CD14-positive monocyte (primary cell): ENCODE measurements at regions not wholly inside any gene's neighbourhood (a gene's known extent, or its start where the extent isn't known, plus 50 kb on each side); places are given as distances from the start of the nearest gene placed in this dataset.

Experiments used
- DNase-seq, 3 donors: peaks; one replicate each; pipeline ENCODE4 v3.0.0-alpha.2; 2011 to 2022
- H2AFZ ChIP-seq: 2 replicates; pipeline ENCODE4 v1.6.0; 2012; ENCODE audit warnings: mild to moderate bottlenecking, low read depth, low read length, inconsistent platforms; ENCODE audit not compliant: insufficient read depth, poor library complexity, severe bottlenecking
- H3K27ac ChIP-seq, 2 donors: 1 replicate in 1 of 2; 2 replicates in 1 of 2; pipeline ENCODE4 v1.5.1; 2012 to 2013; ENCODE audit warnings: low read length in 2 of 2, control low read depth in 1 of 2, inconsistent platforms in 1 of 2, low read depth in 1 of 2, mild to moderate bottlenecking in 1 of 2
- H3K27me3 ChIP-seq, 2 donors: one replicate each; pipeline versions ENCODE4 v1.6.0 to v1.6.1; 2011 to 2013; ENCODE audit warnings: low read length in 2 of 2; ENCODE audit not compliant: control insufficient read depth in 2 of 2, insufficient read depth in 2 of 2
- H3K36me3 ChIP-seq, 2 donors: replicated peaks in 1 of 2; 1 replicate in 1 of 2; 2 replicates in 1 of 2; pipeline versions ENCODE4 v1.5.1 to v1.6.1; 2012 to 2013; ENCODE audit warnings: low read length in 2 of 2, control low read depth in 1 of 2, inconsistent platforms in 1 of 2, mild to moderate bottlenecking in 1 of 2; ENCODE audit not compliant: insufficient read depth in 2 of 2, control insufficient read depth in 1 of 2
- H3K4me1 ChIP-seq, 2 donors: 1 replicate in 1 of 2; 2 replicates in 1 of 2; pipeline versions ENCODE4 v1.5.1 to v1.6.1; 2012 to 2013; ENCODE audit warnings: low read length in 2 of 2, control low read depth in 1 of 2, inconsistent platforms in 1 of 2, mild to moderate bottlenecking in 1 of 2, moderate library complexity in 1 of 2; ENCODE audit not compliant: insufficient read depth in 2 of 2, control insufficient read depth in 1 of 2
- H3K4me2 ChIP-seq: replicated peaks from 2 replicates; pipeline ENCODE3; 2012; ENCODE audit warnings: low read length, moderate library complexity, mild to moderate bottlenecking; ENCODE audit not compliant: poor library complexity, severe bottlenecking; ENCODE audit errors: extremely low read depth
- H3K4me3 ChIP-seq, 3 experiments: fragments of 200-600 bp in 1 of 3; sonication (generic) in 1 of 3; replicated peaks in 1 of 3; 1 replicate in 2 of 3; 2 replicates in 1 of 3; pipeline ENCODE4 v1.5.1; 2011 to 2013; ENCODE audit warnings: low read length in 3 of 3, mild to moderate bottlenecking in 3 of 3, control low read depth in 2 of 3, low read depth in 2 of 3, inconsistent platforms in 1 of 3, moderate library complexity in 1 of 3
- H3K79me2 ChIP-seq: 2 replicates; pipeline ENCODE4 v1.6.0; 2012; ENCODE audit warnings: mild to moderate bottlenecking, control low read depth, inconsistent platforms, low read length, moderate library complexity; ENCODE audit not compliant: insufficient read depth
- H3K9ac ChIP-seq: 2 replicates; pipeline ENCODE4 v1.6.0; 2017; ENCODE audit warnings: low read length, mild to moderate bottlenecking; ENCODE audit not compliant: insufficient read depth, poor library complexity, severe bottlenecking
- H3K9me3 ChIP-seq, 2 donors: replicated peaks in 1 of 2; 1 replicate in 1 of 2; 2 replicates in 1 of 2; pipeline versions ENCODE4 v1.5.1 to v1.6.1; 2012 to 2013; ENCODE audit warnings: low read length in 2 of 2, control low read depth in 1 of 2; ENCODE audit not compliant: control insufficient read depth in 1 of 2, insufficient read depth in 1 of 2
- H4K20me1 ChIP-seq: 2 replicates; pipeline ENCODE4 v1.6.0; 2012; ENCODE audit warnings: mild to moderate bottlenecking, low read length, control low read depth, moderate library complexity; ENCODE audit not compliant: insufficient read depth
- H3K27ac Mint-ChIP-seq, 7 donors: one replicate each; pipeline ENCODE4 v1.8.0; 2020; ENCODE audit warnings: mild to moderate bottlenecking in 7 of 7, mixed read lengths in 7 of 7, moderate library complexity in 6 of 7, inconsistent platforms in 2 of 7
- H3K27me3 Mint-ChIP-seq, 3 donors: one replicate each; pipeline ENCODE4 v1.8.0; 2021 to 2022; ENCODE audit warnings: low read depth in 3 of 3, mild to moderate bottlenecking in 3 of 3, mixed read lengths in 3 of 3, moderate library complexity in 3 of 3, inconsistent platforms in 1 of 3
- H3K36me3 Mint-ChIP-seq, 2 donors: one replicate each; pipeline ENCODE4 v1.8.0; 2020; ENCODE audit warnings: mixed read lengths in 2 of 2, inconsistent platforms in 1 of 2, mild to moderate bottlenecking in 1 of 2
- H3K4me1 Mint-ChIP-seq: one replicate; pipeline ENCODE4 v1.8.0; 2020; ENCODE audit warnings: mild to moderate bottlenecking, mixed read lengths
- H3K4me3 Mint-ChIP-seq, 2 donors: one replicate each; pipeline ENCODE4 v1.8.0; 2020; ENCODE audit warnings: mild to moderate bottlenecking in 2 of 2, mixed read lengths in 2 of 2, moderate library complexity in 1 of 2
- H3K9me3 Mint-ChIP-seq, 7 donors: one replicate each; pipeline ENCODE4 v1.8.0; 2020 to 2022; ENCODE audit warnings: mixed read lengths in 7 of 7, mild to moderate bottlenecking in 6 of 7, moderate library complexity in 6 of 7, inconsistent platforms in 2 of 7
- WGBS: methylation state at CpG from one replicate; pipeline ENCODE4 v1.1.5; 2013; ENCODE audit warnings: missing lambda C conversion rate; ENCODE audit not compliant: insufficient coverage; 5-methylcytosine and 5-hydroxymethylcytosine counted together
- intact Hi-C, 2 donors: fragments of 100-400 bp; cut with micrococcal nuclease; formaldehyde crosslinking; loops; one replicate each; pipeline versions ENCODE4 v1.15.0 to v1.15.1; 2023
- TF ChIP-seq, protein P1 (sequence below): fragments of 200-600 bp; IDR thresholded peaks from one replicate; pipeline ENCODE4 v1.8.0; 2022; ENCODE audit warnings: antibody characterized with exemption, mild to moderate bottlenecking

DNA sequence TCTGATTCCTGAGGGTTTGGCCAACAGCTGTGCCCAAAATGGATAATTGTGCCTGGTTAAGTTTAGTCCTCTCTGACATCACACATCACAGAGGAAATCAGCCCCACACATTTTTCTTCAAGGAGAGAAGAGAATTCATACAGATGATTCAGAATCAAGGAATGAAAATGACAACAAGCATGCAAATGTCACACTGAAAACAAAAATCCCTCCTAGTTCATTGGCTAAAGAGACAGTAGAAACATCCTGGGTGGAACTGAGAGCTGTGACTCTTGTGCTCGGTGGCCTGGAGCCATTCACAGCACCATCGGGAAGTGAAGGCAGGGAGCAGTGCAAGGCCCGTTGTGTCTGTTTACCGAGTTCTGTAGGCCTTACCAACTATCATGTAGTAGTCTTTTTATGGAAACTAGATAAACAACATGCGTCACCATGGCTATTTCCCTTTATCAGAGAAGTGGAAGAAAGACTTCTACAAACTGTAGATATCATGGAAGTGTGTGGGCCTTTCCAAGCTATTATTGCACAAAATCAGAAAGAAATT, 81.7 kb upstream of the TENT5A start:
- no peaks in the 10 kb centered on the region for H3K9me3 ChIP-seq
- TF ChIP-seq, protein P1, sequence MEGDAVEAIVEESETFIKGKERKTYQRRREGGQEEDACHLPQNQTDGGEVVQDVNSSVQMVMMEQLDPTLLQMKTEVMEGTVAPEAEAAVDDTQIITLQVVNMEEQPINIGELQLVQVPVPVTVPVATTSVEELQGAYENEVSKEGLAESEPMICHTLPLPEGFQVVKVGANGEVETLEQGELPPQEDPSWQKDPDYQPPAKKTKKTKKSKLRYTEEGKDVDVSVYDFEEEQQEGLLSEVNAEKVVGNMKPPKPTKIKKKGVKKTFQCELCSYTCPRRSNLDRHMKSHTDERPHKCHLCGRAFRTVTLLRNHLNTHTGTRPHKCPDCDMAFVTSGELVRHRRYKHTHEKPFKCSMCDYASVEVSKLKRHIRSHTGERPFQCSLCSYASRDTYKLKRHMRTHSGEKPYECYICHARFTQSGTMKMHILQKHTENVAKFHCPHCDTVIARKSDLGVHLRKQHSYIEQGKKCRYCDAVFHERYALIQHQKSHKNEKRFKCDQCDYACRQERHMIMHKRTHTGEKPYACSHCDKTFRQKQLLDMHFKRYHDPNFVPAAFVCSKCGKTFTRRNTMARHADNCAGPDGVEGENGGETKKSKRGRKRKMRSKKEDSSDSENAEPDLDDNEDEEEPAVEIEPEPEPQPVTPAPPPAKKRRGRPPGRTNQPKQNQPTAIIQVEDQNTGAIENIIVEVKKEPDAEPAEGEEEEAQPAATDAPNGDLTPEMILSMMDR, result no peak
- peaks cover 7% of the 10 kb centered on the region for H3K4me1 Mint-ChIP-seq
- H3K27me3 ChIP-seq, result no peaks in the 10 kb centered on the region
- no peak overlapping the region for H3K9ac ChIP-seq
- H3K27me3 Mint-ChIP-seq, result peaks cover 0 to 2% (median 0%) of the 10 kb centered on the region in 3 donors
- H3K79me2 ChIP-seq, result no peaks in the 10 kb centered on the region
- H3K36me3 Mint-ChIP-seq, result peaks cover 0 to 2% of the 10 kb centered on the region in 2 donors
- peaks cover 0 to 8% (median 3%) of the 10 kb centered on the region in 7 donors for H3K9me3 Mint-ChIP-seq
- peak overlapping the region in 1 of 7 donors; percentile 26 for H3K27ac Mint-ChIP-seq
- no peak overlapping the region for H2AFZ ChIP-seq
- DNase-seq, result no peak
- intact Hi-C loops, result no loop called here
- peaks cover 0 to 2% of the 10 kb centered on the region in 2 donors for H3K4me1 ChIP-seq
- no peaks in the 10 kb centered on the region for H3K36me3 ChIP-seq
- H3K4me2 ChIP-seq, result no peak overlapping the region
- H3K4me3 ChIP-seq, result no peak overlapping the region
- no peaks in the 10 kb centered on the region for H4K20me1 ChIP-seq
- H3K27ac ChIP-seq, result no peak overlapping the region
- no peak overlapping the region for H3K4me3 Mint-ChIP-seq
- WGBS, result 100% methylated on average over 2 of the region's 5 CpGs

DNA sequence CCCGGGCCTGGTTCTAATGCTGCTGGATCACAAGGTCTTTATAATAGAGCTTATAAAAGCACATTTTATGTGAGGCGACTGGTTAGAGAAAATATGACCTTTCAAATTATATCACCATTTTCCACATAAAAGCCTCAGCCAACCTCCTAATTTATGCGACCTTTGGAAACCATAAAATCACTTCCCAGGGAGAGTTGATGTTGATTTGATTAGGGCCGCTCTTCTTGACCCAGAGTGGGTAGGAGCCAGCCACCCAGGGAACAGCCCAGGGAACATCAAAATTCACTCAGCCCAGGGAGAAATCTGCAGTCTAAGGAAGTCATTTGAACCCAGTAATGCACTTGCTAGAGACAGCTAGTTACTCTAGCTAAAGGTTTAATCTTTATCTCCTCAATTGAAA, 79.8 kb upstream of the TENT5A start:
- no peaks in the 10 kb centered on the region for H3K27me3 ChIP-seq
- H4K20me1 ChIP-seq, result no peaks in the 10 kb centered on the region
- TF ChIP-seq, protein P1, result no peak
- no peaks in the 10 kb centered on the region for H3K4me1 ChIP-seq
- no peak overlapping the region for H3K4me3 Mint-ChIP-seq
- no peak overlapping the region for H3K4me3 ChIP-seq
- H3K4me1 Mint-ChIP-seq, result no peaks in the 10 kb centered on the region
- H3K36me3 ChIP-seq, result no peaks in the 10 kb centered on the region
- H3K9ac ChIP-seq, result no peak overlapping the region
- H3K36me3 Mint-ChIP-seq, result peaks cover 0 to 2% of the 10 kb centered on the region in 2 donors
- no peak overlapping the region for H3K27ac ChIP-seq
- no peaks in the 10 kb centered on the region for H3K27me3 Mint-ChIP-seq
- H3K9me3 Mint-ChIP-seq, result peaks cover 3 to 8% (median 5%) of the 10 kb centered on the region in 7 donors
- H3K9me3 ChIP-seq, result peaks cover 3 to 5% of the 10 kb centered on the region in 2 donors
- no peak for DNase-seq
- no peak overlapping the region for H3K27ac Mint-ChIP-seq
- no peak overlapping the region for H3K4me2 ChIP-seq
- no CpG with 5 or more reads among the region's 4 CpGs for WGBS
- no peaks in the 10 kb centered on the region for H3K79me2 ChIP-seq
- intact Hi-C loops, result no loop called here
- H2AFZ ChIP-seq, result no peak overlapping the region
